Loucy (cell line): ENCODE measurements at regions not wholly inside any gene's neighbourhood (a gene's known extent, or its start where the extent isn't known, plus 50 kb on each side); places are given as distances from the start of the nearest gene placed in this dataset.

Source experiments
- H2AFZ ChIP-seq: fragments of 200-600 bp; sonication (generic); 2 replicates; pipeline ENCODE4 v1.6.0; 2016; ENCODE audit warnings: antibody characterized with exemption, mild to moderate bottlenecking, low read length, moderate library complexity
- H3F3A ChIP-seq: fragments of 200-600 bp; 2 replicates; pipeline ENCODE4 v1.6.0; 2016; ENCODE audit warnings: antibody characterized with exemption, low read depth, mild to moderate bottlenecking
- H3K27me3 ChIP-seq: fragments of 200-600 bp; sonication (generic); 2 replicates; pipeline ENCODE4 v1.6.1; 2014; ENCODE audit warnings: low read length, mild to moderate bottlenecking; ENCODE audit not compliant: insufficient read depth, poor library complexity, severe bottlenecking
- H3K36me3 ChIP-seq: fragments of 200-600 bp; sonication (generic); 2 replicates; pipeline ENCODE4 v1.6.1; 2016; ENCODE audit warnings: low read length; ENCODE audit not compliant: insufficient read depth
- H3K4me1 ChIP-seq: fragments of 200-600 bp; sonication (generic); 2 replicates; pipeline ENCODE4 v1.5.1; 2014; ENCODE audit warnings: low read length, mild to moderate bottlenecking; ENCODE audit not compliant: insufficient read depth, poor library complexity, severe bottlenecking
- H3K4me2 ChIP-seq: fragments of 200-600 bp; sonication (generic); 2 replicates; pipeline ENCODE4 v1.6.0; 2014; ENCODE audit warnings: antibody characterized with exemption, low read length, low read depth, mild to moderate bottlenecking; ENCODE audit not compliant: poor library complexity, severe bottlenecking
- H3K4me3 ChIP-seq: fragments of 200-600 bp; sonication (generic); 2 replicates; pipeline ENCODE4 v1.5.1; 2014; ENCODE audit warnings: low read length, mild to moderate bottlenecking, mixed read lengths; ENCODE audit not compliant: poor library complexity, severe bottlenecking
- H3K79me2 ChIP-seq: fragments of 200-600 bp; sonication (generic); 2 replicates; pipeline ENCODE4 v1.6.1; 2014; ENCODE audit warnings: low read length; ENCODE audit not compliant: insufficient read depth
- H3K9ac ChIP-seq: fragments of 200-600 bp; sonication (generic); 2 replicates; pipeline ENCODE4 v1.6.0; 2014; ENCODE audit warnings: mild to moderate bottlenecking, low read depth, low read length, moderate library complexity; ENCODE audit not compliant: poor library complexity, severe bottlenecking
- H3K9me2 ChIP-seq: fragments of 200-600 bp; sonication (generic); replicated peaks from 2 replicates; pipeline ENCODE4 v1.6.1; 2016; ENCODE audit warnings: low read depth, low read length, mixed read lengths
- H3K9me3 ChIP-seq: fragments of 200-600 bp; sonication (generic); 2 replicates; pipeline ENCODE4 v1.6.1; 2014; ENCODE audit warnings: mild to moderate bottlenecking, antibody characterized with exemption, low read length, low read depth; ENCODE audit not compliant: insufficient read depth
- H4K20me1 ChIP-seq: fragments of 200-600 bp; sonication (generic); 2 replicates; pipeline ENCODE4 v1.6.0; 2014; ENCODE audit warnings: antibody characterized with exemption, low read length, mild to moderate bottlenecking; ENCODE audit not compliant: insufficient read depth, poor library complexity, severe bottlenecking
- CTCF ChIP-seq: fragments of 200-600 bp; sonication (generic); conservative IDR thresholded peaks from 2 replicates; pipeline ENCODE4 v1.5.1; 2014; ENCODE audit warnings: mild to moderate bottlenecking, antibody characterized with exemption, low read length
- EZH2phosphoT487 ChIP-seq: fragments of 200-600 bp; IDR thresholded peaks from 2 replicates; pipeline ENCODE4 v1.6.1; 2018; ENCODE audit warnings: antibody characterized with exemption, mild to moderate bottlenecking, moderate library complexity, borderline replicate concordance

DNA sequence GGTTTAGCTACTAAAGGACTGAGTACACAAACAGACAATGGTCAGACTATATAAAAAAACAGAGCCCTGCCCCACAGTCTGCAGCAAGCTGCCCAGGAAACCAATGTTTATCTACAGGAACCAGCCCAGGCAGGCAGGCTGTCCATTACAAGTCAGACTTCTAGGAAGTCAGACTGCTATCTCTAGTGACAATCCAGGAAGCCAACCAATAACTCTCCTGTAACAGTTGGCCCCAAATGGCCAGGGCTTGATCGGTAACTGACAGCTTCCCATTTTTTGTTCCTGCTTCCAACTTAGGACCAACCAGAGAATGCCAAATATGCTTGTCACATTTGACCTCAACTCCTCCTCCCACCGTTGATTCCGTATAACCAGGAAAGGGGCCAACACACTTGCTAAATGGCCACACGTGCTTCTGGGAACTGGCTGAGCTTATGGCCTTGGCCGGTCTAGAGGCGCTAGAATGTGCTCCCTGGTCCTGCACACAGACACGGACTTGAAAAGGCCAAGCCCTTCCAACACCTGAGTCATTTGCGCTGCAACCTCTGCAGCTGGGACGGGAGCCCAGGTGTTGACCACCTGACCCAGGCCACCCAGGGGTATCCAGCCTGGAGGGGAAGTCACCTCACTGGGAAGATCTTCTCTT lies 79.6 kb upstream of the CDK20 start:
- H3K4me1 ChIP-seq = no peaks in the 10 kb centered on the region

DNA sequence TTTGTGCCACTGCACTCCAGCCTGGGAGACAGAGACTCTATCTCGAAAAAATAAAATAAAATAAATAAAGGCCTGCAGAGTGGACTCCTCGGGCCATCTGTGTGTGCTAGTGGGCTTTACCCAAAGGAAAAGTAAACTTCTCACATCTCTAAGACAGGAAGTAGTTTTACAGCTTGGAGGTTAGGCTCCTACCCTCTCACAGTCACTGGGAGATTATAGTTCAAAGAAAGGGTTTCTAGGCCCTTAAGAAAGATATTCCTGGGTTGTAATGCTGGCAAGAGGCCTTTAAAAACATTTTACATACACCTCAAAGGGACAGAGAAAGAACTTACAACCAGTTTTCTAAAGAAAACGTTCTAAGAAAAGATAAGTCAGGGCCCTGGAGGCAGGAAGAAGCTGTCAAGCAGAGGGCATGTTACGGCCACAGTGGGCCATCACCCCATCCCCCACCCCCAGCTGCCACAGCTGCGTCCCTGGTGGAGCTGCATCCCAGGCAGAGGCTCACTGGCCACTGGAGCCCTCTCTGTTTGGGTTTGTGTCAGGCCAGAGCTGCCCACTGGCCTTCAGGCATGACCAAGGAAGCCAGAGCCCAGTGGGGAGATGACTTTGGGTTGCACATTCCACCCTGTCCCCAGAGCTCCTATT lies 78.1 kb upstream of the CDK20 start:
- Histone ChIP-seq H4K20me1 (no peaks in the 10 kb centered on the region), H3K4me2 (peak overlapping the region; percentile 43), H3K27me3 (no peaks in the 10 kb centered on the region), H3F3A (no peaks in the 10 kb centered on the region), H3K4me3 (peak overlapping the region; percentile 27), H3K9me2 (no peaks in the 10 kb centered on the region), H3K4me1 (no peaks in the 10 kb centered on the region), H3K79me2 (no peaks in the 10 kb centered on the region), H2AFZ (peak overlapping the region; percentile 69; the same call in 1 of the 2 replicates), H3K36me3 (no peaks in the 10 kb centered on the region), H3K9ac (no peak overlapping the region), H3K9me3 (peaks cover 4% of the 10 kb centered on the region; the same call in 1 of the 2 replicates)
- TF ChIP-seq EZH2phosphoT487 (no peak), CTCF (no peak)

More for the DNA sequence above, 79.6 kb upstream of the CDK20 start:
- Histone ChIP-seq H3K36me3 (no peaks in the 10 kb centered on the region), H3K9me3 (peaks cover 4% of the 10 kb centered on the region; the same call in 1 of the 2 replicates), H3K9ac (no peak overlapping the region), H3K4me2 (no peak overlapping the region), H3K27me3 (no peaks in the 10 kb centered on the region), H3K79me2 (no peaks in the 10 kb centered on the region), H3K9me2 (no peaks in the 10 kb centered on the region), H4K20me1 (no peaks in the 10 kb centered on the region), H2AFZ (no peak overlapping the region), H3F3A (no peaks in the 10 kb centered on the region), H3K4me3 (no peak overlapping the region)
- TF ChIP-seq CTCF (no peak), EZH2phosphoT487 (no peak)

DNA sequence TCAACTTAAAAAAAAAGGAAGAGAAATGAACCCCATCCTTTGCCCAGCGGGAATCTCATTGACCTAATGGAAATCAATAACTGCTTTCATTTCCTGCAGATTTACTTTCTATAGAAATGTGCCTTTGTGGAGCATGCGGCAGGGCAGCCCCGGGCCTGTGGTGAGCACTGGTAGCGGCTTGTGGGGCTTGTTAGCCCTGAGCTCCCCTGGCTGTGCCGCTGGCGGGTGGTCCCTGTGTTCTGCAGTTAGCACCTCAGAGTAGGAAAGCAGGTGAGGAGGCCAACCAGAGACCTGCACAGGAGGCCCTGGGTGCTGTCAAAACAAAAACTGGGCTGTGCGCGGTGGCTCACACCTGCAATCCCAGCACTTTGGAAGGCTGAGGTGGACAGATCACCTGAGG lies 76.8 kb upstream of the CDK20 start:
- Histone ChIP-seq H4K20me1 (no peaks in the 10 kb centered on the region), H3K9ac (no peak overlapping the region), H3K27me3 (no peaks in the 10 kb centered on the region), H3F3A (no peaks in the 10 kb centered on the region), H2AFZ (no peak overlapping the region), H3K4me1 (no peaks in the 10 kb centered on the region), H3K79me2 (no peaks in the 10 kb centered on the region), H3K36me3 (no peaks in the 10 kb centered on the region), H3K4me2 (no peak overlapping the region), H3K9me3 (peaks cover 4% of the 10 kb centered on the region; the same call in 1 of the 2 replicates), H3K4me3 (no peak overlapping the region), H3K9me2 (no peaks in the 10 kb centered on the region)
- TF ChIP-seq EZH2phosphoT487 (no peak), CTCF (no peak)
